A549 (cell line): ENCODE measurements at regions not wholly inside any gene's neighbourhood (a gene's known extent, or its start where the extent isn't known, plus 50 kb on each side); places are given as distances from the start of the nearest gene placed in this dataset.

Source experiments
- ATAC-seq, 2 experiments: fragments of 200-7000 bp in 1 of 2; fragments of >200 bp in 1 of 2; cut with Nextera tagmentation in 1 of 2; cut with Tn5 transposase in 1 of 2; 3 replicates each; pipeline versions ENCODE4 v1.8.0 to v1.9.1; 2018 to 2020; ENCODE audit warnings: mild to moderate bottlenecking in 1 of 2, moderate library complexity in 1 of 2
- CTCF ChIA-PET: fragments of 300-600 bp; sonication (Branson Sonifier 250); formaldehyde crosslinking; extraction: SDS; loops from one replicate; lab custom pipeline; 2021; ENCODE audit warnings: antibody characterized with exemption, inconsistent platforms; lab: Yijun Ruan, JAX
- POLR2A ChIA-PET: fragments of 350-600 bp; formaldehyde crosslinking; extraction: SDS; loops from one replicate; lab custom pipeline; 2021; ENCODE audit warnings: antibody characterized with exemption, inconsistent platforms; lab: Yijun Ruan, JAX
- DNase-seq, 2 experiments: peaks; one replicate each; pipeline versions ENCODE4 v3.0.0 to v3.0.0-alpha.2; 2011 to 2016; ENCODE audit warnings: low read depth in 1 of 2, low spot score in 1 of 2
- FAIRE-seq: peaks from 2 replicates; lab custom pipeline; 2011; peaks lifted over from hg19 to GRCh38; lab: Jason Lieb, UNC
- H3K27ac ChIP-seq, 2 experiments: fragments of >200 bp; sonication (Bioruptor Twin); formaldehyde crosslinking; 3 replicates each; pipeline ENCODE4 v1.5.1; 2016 to 2017
- H3K4me1 ChIP-seq: fragments of >200 bp; sonication (Bioruptor Twin); formaldehyde crosslinking; 3 replicates; pipeline ENCODE4 v1.6.1; 2016
- H3K4me2 ChIP-seq: fragments of >200 bp; sonication (Bioruptor Twin); formaldehyde crosslinking; 3 replicates; pipeline ENCODE4 v1.6.1; 2016
- H3K4me3 ChIP-seq: fragments of >200 bp; sonication (Bioruptor Twin); formaldehyde crosslinking; 3 replicates; pipeline ENCODE4 v1.5.1; 2016
- H3K9me3 ChIP-seq: fragments of >200 bp; sonication (Bioruptor Twin); formaldehyde crosslinking; 3 replicates; pipeline ENCODE4 v1.6.1; 2016
- BHLHE40 ChIP-seq: IDR thresholded peaks from 2 replicates; pipeline ENCODE4 v1.6.1; 2012; ENCODE audit warnings: low read depth, low read length, inconsistent platforms
- CBX8 ChIP-seq: fragments of 200-600 bp; sonication (generic); IDR thresholded peaks from 2 replicates; pipeline ENCODE4 v1.6.1; 2016
- CTCF ChIP-seq: fragments of >200 bp; sonication (Bioruptor Twin); formaldehyde crosslinking; IDR thresholded peaks from 3 replicates; pipeline ENCODE4 v1.5.1; 2016
- EHMT2 ChIP-seq: fragments of 200-600 bp; sonication (generic); IDR thresholded peaks from 2 replicates; pipeline ENCODE4 v1.6.1; 2016; ENCODE audit warnings: antibody characterized with exemption, low read depth, mild to moderate bottlenecking, moderate library complexity
- ESRRA ChIP-seq: fragments of 150-350 bp; IDR thresholded peaks from 2 replicates; pipeline ENCODE4 v1.6.1; 2014; ENCODE audit warnings: mild to moderate bottlenecking, low read length, borderline replicate concordance
- GATA3 ChIP-seq: IDR thresholded peaks from 2 replicates; pipeline ENCODE4 v1.6.1; 2012; ENCODE audit warnings: borderline replicate concordance
- HEYL ChIP-seq: fragments of 250-450 bp; sonication (Bioruptor Pico); IDR thresholded peaks from 2 replicates; pipeline ENCODE4 v1.8.0; 2021; ENCODE audit warnings: mild to moderate bottlenecking, moderate library complexity
- HMGXB4 ChIP-seq: fragments of 250-450 bp; sonication (Bioruptor Pico); IDR thresholded peaks from 2 replicates; pipeline ENCODE4 v1.5.0; 2021; ENCODE audit warnings: mild to moderate bottlenecking, moderate library complexity, borderline replicate concordance
- JUNB ChIP-seq: fragments of >200 bp; sonication (Bioruptor Twin); formaldehyde crosslinking; IDR thresholded peaks from 2 replicates; pipeline ENCODE4 v1.6.1; 2016
- KDM5A ChIP-seq: fragments of 200-600 bp; sonication (generic); IDR thresholded peaks from 2 replicates; pipeline ENCODE4 v1.6.1; 2016; ENCODE audit warnings: antibody characterized with exemption, mild to moderate bottlenecking
- MAFK ChIP-seq: fragments of 450-650 bp; IDR thresholded peaks from 2 replicates; pipeline ENCODE4 v1.6.1; 2014; ENCODE audit not compliant: partially characterized antibody
- NFE2L2 ChIP-seq: fragments of 150-350 bp; conservative IDR thresholded peaks from 2 replicates; pipeline ENCODE4 v1.6.1; 2014; ENCODE audit warnings: low read length
- NPAS2 ChIP-seq: fragments of 250-450 bp; sonication (Bioruptor Pico); IDR thresholded peaks from 2 replicates; pipeline ENCODE4 v1.8.0; 2022; ENCODE audit warnings: mild to moderate bottlenecking, moderate library complexity, borderline replicate concordance
- PHF8 ChIP-seq: fragments of 200-600 bp; sonication (generic); IDR thresholded peaks from 2 replicates; pipeline ENCODE4 v1.6.1; 2016; ENCODE audit warnings: low read depth, mild to moderate bottlenecking, antibody characterized with exemption, moderate library complexity, borderline replicate concordance
- RAD21 ChIP-seq, 2 experiments: fragments of >200 bp in 1 of 2; sonication (Bioruptor Twin) in 1 of 2; formaldehyde crosslinking in 1 of 2; IDR thresholded peaks in 1 of 2; conservative IDR thresholded peaks in 1 of 2; 2 replicates in 1 of 2; 3 replicates in 1 of 2; pipeline ENCODE4 v1.6.1; 2012 to 2018; ENCODE audit warnings: inconsistent platforms in 1 of 2
- SMC3 ChIP-seq: fragments of >200 bp; sonication (Bioruptor Twin); formaldehyde crosslinking; IDR thresholded peaks from 3 replicates; pipeline ENCODE4 v1.6.1; 2018; ENCODE audit warnings: inconsistent platforms
- ZC3H11A ChIP-seq: fragments of 450-650 bp; IDR thresholded peaks from 2 replicates; pipeline ENCODE4 v1.6.1; 2014; ENCODE audit warnings: antibody characterized with exemption, mild to moderate bottlenecking
- WGBS: methylation state at CpG from one replicate; pipeline ENCODE4 v1.1.6; 2017; ENCODE audit errors: missing lambda C conversion rate; 5-methylcytosine and 5-hydroxymethylcytosine counted together
- TF ChIP-seq, protein P1 (sequence below): IDR thresholded peaks from 2 replicates; pipeline ENCODE4 v1.6.1; 2012; ENCODE audit warnings: low read depth, borderline replicate concordance
- TF ChIP-seq, protein P2 (sequence below): fragments of 450-650 bp; IDR thresholded peaks from 2 replicates; pipeline ENCODE4 v1.6.1; 2014; ENCODE audit warnings: antibody characterized with exemption

DNA sequence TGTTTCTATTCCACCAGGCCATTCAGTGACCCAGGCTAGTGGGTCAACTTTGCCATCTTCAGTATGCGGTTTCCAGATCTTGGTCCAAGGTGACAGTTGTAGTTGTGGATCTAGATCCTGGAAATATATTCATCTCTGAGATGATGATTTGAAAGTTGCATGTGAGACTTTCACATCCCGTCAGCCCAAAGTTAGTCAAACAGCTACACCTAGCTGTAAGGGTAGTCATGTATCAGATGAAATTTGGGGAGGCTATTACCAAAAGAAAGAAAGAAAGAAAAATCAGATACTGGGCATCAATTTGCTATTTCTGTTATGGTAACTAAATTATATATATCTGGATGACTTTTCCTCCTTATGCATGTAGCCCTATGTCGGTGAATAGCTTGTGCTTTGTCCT, 259.4 kb upstream of the ARX start:
- WGBS: 4% methylated on average over 3 of the region's 3 CpGs
- no peak overlapping the region for H3K4me2 ChIP-seq
- FAIRE-seq: no peak
- H3K4me1 ChIP-seq: no peaks in the 10 kb centered on the region
- H3K27ac ChIP-seq: no peak overlapping the region
- H3K4me3 ChIP-seq: no peak overlapping the region
- TF ChIP-seq KDM5A: no peak
- 0 out of 3 replicates have a peak, but pooled peaks have one; percentile 7 for TF ChIP-seq CTCF
- no peak for TF ChIP-seq EHMT2
- peak in 1 of 2 experiments; percentile 30; a peak in 1 of 5 replicates for TF ChIP-seq RAD21 (conservative IDR thresholded peaks at IDR 0.05 in 1 of 2, IDR thresholded peaks at IDR 0.05 in 1 of 2)
- ChIA-PET CTCF (interaction anchor here (1.6 to 1.7 kb wide), 2 partner anchors 84 to 879 kb away, joined by 4 read pairs; no protein-coding TSS in a partner anchor), POLR2A (no interaction called here)
- H3K9me3 ChIP-seq: no peaks in the 10 kb centered on the region
- no peak for ATAC-seq
- no peak for DNase-seq

DNA sequence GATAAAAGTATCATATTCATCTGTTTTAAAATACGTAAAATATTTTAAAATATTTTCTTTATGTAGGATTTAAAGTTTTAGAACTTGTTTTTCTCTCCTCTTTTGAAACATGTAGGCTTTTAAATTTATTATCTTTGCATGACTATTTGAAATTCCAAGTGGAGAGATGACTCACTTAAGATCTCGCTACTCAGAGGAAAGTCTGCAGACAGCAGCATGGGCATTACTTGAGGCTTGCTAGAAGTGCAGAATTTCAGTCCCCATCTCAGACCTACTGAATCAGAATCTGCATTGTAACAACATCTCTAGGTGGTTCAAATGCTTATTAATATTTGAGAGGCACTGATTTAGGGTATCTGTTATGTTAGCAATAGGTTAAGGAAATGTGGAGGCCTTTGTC, 225.7 kb upstream of the ARX start:
- no peak for FAIRE-seq
- TF ChIP-seq HMGXB4 (CRISPR knock-in tag) (no peak), ZC3H11A (no peak), MAFK (no peak), PHF8 (no peak), NPAS2 (CRISPR knock-in tag) (no peak), BHLHE40 (no peak), NFE2L2 (no peak), HEYL (CRISPR knock-in tag) (no peak), JUNB (no peak)
- TF ChIP-seq, protein P1, sequence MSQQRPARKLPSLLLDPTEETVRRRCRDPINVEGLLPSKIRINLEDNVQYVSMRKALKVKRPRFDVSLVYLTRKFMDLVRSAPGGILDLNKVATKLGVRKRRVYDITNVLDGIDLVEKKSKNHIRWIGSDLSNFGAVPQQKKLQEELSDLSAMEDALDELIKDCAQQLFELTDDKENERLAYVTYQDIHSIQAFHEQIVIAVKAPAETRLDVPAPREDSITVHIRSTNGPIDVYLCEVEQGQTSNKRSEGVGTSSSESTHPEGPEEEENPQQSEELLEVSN: no peak
- TF ChIP-seq, all 56 proteins: peak for 0
- Histone ChIP-seq H3K4me3 (no peak overlapping the region), H3K27ac (no peak overlapping the region), H3K4me2 (no peak overlapping the region), H3K9me3 (no peaks in the 10 kb centered on the region), H3K4me1 (no peaks in the 10 kb centered on the region)
- no peak for DNase-seq
- 4% methylated on average over 2 of the region's 2 CpGs for WGBS
- ChIA-PET POLR2A (no interaction called here), CTCF (no interaction called here)
- ATAC-seq: no peak

DNA sequence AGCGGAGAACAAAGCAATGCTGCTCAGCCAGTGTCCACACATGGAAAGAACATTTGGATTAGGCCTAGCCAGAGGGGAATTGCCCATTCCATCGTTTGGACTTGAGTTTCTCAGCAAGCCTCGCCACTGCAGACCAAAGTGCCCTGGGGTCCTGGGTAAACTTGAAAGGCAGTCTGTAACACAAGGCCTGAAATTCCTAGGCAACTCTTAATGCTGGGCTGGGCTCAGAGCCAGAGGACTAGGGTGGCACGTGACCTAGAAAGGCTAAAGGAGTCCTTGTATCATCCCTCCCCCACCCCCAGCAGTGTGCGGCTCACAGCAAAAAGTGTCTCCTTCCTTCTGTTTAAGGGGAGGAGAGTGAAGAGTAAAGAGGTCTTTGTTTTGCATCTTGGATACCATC, 210.4 kb upstream of the ARX start:
- H3K4me1 ChIP-seq: no peaks in the 10 kb centered on the region
- no peak overlapping the region for H3K4me3 ChIP-seq
- POLR2A ChIA-PET: no interaction called here
- DNase-seq: no peak
- FAIRE-seq: no peak
- no peak overlapping the region for H3K27ac ChIP-seq
- H3K9me3 ChIP-seq: no peaks in the 10 kb centered on the region
- CTCF ChIA-PET: no interaction called here
- H3K4me2 ChIP-seq: no peak overlapping the region
- ATAC-seq: no peak
- WGBS: 11% methylated on average over 5 of the region's 5 CpGs
- no peak for TF ChIP-seq CBX8
- no peak for TF ChIP-seq ESRRA
- no peak for TF ChIP-seq GATA3
- no peak for TF ChIP-seq SMC3
- TF ChIP-seq, protein P2, sequence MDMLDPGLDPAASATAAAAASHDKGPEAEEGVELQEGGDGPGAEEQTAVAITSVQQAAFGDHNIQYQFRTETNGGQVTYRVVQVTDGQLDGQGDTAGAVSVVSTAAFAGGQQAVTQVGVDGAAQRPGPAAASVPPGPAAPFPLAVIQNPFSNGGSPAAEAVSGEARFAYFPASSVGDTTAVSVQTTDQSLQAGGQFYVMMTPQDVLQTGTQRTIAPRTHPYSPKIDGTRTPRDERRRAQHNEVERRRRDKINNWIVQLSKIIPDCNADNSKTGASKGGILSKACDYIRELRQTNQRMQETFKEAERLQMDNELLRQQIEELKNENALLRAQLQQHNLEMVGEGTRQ: no peak
